ENCODE measurements at regions not wholly inside any gene's neighbourhood (a gene's known extent, or its start where the extent isn't known, plus 50 kb on each side); places are given as distances from the start of the nearest gene placed in this dataset.

- DNase-seq (ENCODE audit: low spot score), result no peak
- Mint-ChIP-seq H3K4me3 (ENCODE audit: unreplicated experiment) (no peak overlapping the region), H3K27ac (ENCODE audit: unreplicated experiment) (no peak overlapping the region), H3K4me1 (ENCODE audit: unreplicated experiment) (peaks cover 6% of the 10 kb centered on the region), H3K27me3 (ENCODE audit: unreplicated experiment) (peaks cover 4% of the 10 kb centered on the region), H3K36me3 (ENCODE audit: low read depth, unreplicated experiment) (no peaks in the 10 kb centered on the region), H3K9me3 (ENCODE audit: unreplicated experiment) (no peaks in the 10 kb centered on the region)
- no peak for TF ChIP-seq CTCF (IDR thresholded peaks at IDR 0.05; ENCODE audit: unreplicated experiment)
These were observed 95.1 kb downstream of the TBX19 start for GRCh38 chr1:168375566-168376300.

- H3K4me3 Mint-ChIP-seq (ENCODE audit: unreplicated experiment), result no peak overlapping the region
- H3K27ac Mint-ChIP-seq (ENCODE audit: unreplicated experiment), result no peak overlapping the region
- DNase-seq (ENCODE audit: low spot score), result no peak
- H3K4me1 Mint-ChIP-seq (ENCODE audit: unreplicated experiment), result peaks cover 6% of the 10 kb centered on the region
- no peaks in the 10 kb centered on the region for H3K9me3 Mint-ChIP-seq (ENCODE audit: unreplicated experiment)
- H3K27me3 Mint-ChIP-seq (ENCODE audit: unreplicated experiment), result peaks cover 4% of the 10 kb centered on the region
- no peaks in the 10 kb centered on the region for H3K36me3 Mint-ChIP-seq (ENCODE audit: low read depth, unreplicated experiment)
- no peak for TF ChIP-seq CTCF (IDR thresholded peaks at IDR 0.05; ENCODE audit: unreplicated experiment)
These were observed 93.9 kb downstream of the TBX19 start for GRCh38 chr1:168374566-168374965.

- no peak overlapping the region for H3K27ac Mint-ChIP-seq (ENCODE audit: unreplicated experiment)
- peaks cover 6% of the 10 kb centered on the region for H3K4me1 Mint-ChIP-seq (ENCODE audit: unreplicated experiment)
- no peak for TF ChIP-seq CTCF (IDR thresholded peaks at IDR 0.05; ENCODE audit: unreplicated experiment)
- H3K9me3 Mint-ChIP-seq (ENCODE audit: unreplicated experiment), result no peaks in the 10 kb centered on the region
- H3K36me3 Mint-ChIP-seq (ENCODE audit: low read depth, unreplicated experiment), result no peaks in the 10 kb centered on the region
- H3K4me3 Mint-ChIP-seq (ENCODE audit: unreplicated experiment), result no peak overlapping the region
- no peak for DNase-seq (ENCODE audit: low spot score)
- peaks cover 4% of the 10 kb centered on the region for H3K27me3 Mint-ChIP-seq (ENCODE audit: unreplicated experiment)
These were observed 93.2 kb downstream of the TBX19 start for GRCh38 chr1:168373869-168374268.

GRCh38 chr1:168372861-168373371 lies 92.2 kb downstream of the TBX19 start:
- peaks cover 7% of the 10 kb centered on the region for H3K27me3 Mint-ChIP-seq (ENCODE audit: unreplicated experiment)
- TF ChIP-seq CTCF (IDR thresholded peaks at IDR 0.05; ENCODE audit: unreplicated experiment), result no peak
- no peaks in the 10 kb centered on the region for H3K36me3 Mint-ChIP-seq (ENCODE audit: low read depth, unreplicated experiment)
- no peaks in the 10 kb centered on the region for H3K9me3 Mint-ChIP-seq (ENCODE audit: unreplicated experiment)
- no peak overlapping the region for H3K4me3 Mint-ChIP-seq (ENCODE audit: unreplicated experiment)
- no peak overlapping the region for H3K27ac Mint-ChIP-seq (ENCODE audit: unreplicated experiment)
- DNase-seq (ENCODE audit: low spot score), result no peak
- H3K4me1 Mint-ChIP-seq (ENCODE audit: unreplicated experiment), result peaks cover 6% of the 10 kb centered on the region

- H3K27ac Mint-ChIP-seq (ENCODE audit: unreplicated experiment), result no peak overlapping the region
- no peak overlapping the region for H3K4me3 Mint-ChIP-seq (ENCODE audit: unreplicated experiment)
- peaks cover 7% of the 10 kb centered on the region for H3K27me3 Mint-ChIP-seq (ENCODE audit: unreplicated experiment)
- H3K9me3 Mint-ChIP-seq (ENCODE audit: unreplicated experiment), result no peaks in the 10 kb centered on the region
- no peaks in the 10 kb centered on the region for H3K36me3 Mint-ChIP-seq (ENCODE audit: low read depth, unreplicated experiment)
- H3K4me1 Mint-ChIP-seq (ENCODE audit: unreplicated experiment), result peaks cover 6% of the 10 kb centered on the region
- no peak for DNase-seq (ENCODE audit: low spot score)
- TF ChIP-seq CTCF (IDR thresholded peaks at IDR 0.05; ENCODE audit: unreplicated experiment), result no peak
These were observed 91.6 kb downstream of the TBX19 start for GRCh38 chr1:168372307-168372706.
